ENCODE measurements at regions not wholly inside any gene's neighbourhood (a gene's known extent, or its start where the extent isn't known, plus 50 kb on each side); places are given as distances from the start of the nearest gene placed in this dataset.

DNA sequence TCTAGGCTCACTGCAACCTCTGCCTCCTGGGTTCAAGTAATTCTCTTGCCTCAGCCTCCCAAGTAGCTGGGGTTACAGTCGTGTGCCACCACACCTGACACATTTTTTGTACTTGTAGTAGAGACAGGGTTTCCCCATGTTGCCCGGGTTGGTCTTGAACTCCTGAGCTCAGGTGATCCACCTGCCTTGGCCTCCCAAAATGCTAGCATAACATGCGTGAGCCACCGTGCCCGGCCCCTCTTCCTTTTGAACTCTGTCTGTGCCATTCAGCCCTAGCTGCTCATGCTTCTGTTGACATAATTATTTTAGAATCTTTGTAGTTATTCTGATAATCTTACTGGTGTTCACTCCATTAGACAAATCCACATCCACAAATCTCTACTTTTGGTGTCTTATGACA, 1231.3 kb upstream of the ADGRL3 start:
- DNase-seq = no peak
- in situ Hi-C loops (cut with HindIII; ENCODE audit: low pct_ligation_motif_present, low sequenced_read_pairs) = no loop called here
- no peaks in the 10 kb centered on the region for H3K27me3 ChIP-seq (replicated peaks)
- no peak overlapping the region for H3K27ac ChIP-seq
- no peak overlapping the region for H3K4me3 ChIP-seq (ENCODE audit: low read depth, low read length)
- H3K36me3 ChIP-seq (replicated peaks) = no peaks in the 10 kb centered on the region
- TF ChIP-seq, protein P1, sequence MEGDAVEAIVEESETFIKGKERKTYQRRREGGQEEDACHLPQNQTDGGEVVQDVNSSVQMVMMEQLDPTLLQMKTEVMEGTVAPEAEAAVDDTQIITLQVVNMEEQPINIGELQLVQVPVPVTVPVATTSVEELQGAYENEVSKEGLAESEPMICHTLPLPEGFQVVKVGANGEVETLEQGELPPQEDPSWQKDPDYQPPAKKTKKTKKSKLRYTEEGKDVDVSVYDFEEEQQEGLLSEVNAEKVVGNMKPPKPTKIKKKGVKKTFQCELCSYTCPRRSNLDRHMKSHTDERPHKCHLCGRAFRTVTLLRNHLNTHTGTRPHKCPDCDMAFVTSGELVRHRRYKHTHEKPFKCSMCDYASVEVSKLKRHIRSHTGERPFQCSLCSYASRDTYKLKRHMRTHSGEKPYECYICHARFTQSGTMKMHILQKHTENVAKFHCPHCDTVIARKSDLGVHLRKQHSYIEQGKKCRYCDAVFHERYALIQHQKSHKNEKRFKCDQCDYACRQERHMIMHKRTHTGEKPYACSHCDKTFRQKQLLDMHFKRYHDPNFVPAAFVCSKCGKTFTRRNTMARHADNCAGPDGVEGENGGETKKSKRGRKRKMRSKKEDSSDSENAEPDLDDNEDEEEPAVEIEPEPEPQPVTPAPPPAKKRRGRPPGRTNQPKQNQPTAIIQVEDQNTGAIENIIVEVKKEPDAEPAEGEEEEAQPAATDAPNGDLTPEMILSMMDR (IDR thresholded peaks at IDR 0.05; ENCODE audit: low read depth, low read length, missing control alignments) = no peak

DNA sequence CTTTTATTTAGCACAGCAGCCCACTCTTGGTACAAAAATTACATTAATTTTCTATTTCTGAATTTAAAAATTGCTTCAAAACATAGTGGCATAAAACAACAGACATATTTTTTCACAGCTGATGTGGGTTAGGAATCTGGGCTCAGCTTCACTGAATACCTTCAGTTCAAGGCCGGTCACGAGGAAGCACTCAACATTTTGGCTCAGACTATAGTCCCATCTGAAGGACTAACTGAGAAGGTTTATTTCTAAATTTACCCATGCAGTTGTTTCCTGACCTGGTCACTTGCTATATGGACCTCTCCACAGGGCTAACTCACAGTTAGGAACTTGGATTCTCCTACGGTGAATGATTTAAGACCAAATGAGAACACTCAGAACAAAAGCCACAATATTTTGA, 1230.2 kb upstream of the ADGRL3 start:
- DNase-seq = no peak
- TF ChIP-seq, protein P1 (IDR thresholded peaks at IDR 0.05; ENCODE audit: low read depth, low read length, missing control alignments) = no peak
- in situ Hi-C loops (cut with HindIII; ENCODE audit: low pct_ligation_motif_present, low sequenced_read_pairs) = no loop called here
- no peaks in the 10 kb centered on the region for H3K36me3 ChIP-seq (replicated peaks)
- no peak overlapping the region for H3K4me3 ChIP-seq (ENCODE audit: low read depth, low read length)
- no peaks in the 10 kb centered on the region for H3K27me3 ChIP-seq (replicated peaks)
- no peak overlapping the region for H3K27ac ChIP-seq

DNA sequence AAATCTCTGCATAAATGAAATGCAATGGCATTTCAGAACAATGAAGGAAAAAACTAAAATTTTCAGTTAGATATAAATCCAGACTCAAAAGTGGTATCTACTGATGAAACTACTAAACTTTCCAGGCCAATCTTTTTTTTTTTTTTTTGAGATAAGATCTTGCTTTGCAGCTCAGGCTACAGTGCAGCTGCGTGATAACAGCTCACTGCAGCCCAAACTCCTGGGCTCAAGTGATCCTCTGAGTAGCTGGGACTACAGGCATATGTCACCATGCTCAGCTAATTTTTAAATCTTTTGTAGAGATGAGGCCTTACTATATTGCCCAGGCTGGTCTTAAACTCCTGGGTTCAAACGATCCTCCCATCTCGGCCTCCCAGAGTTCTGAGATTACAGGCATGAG, 1228.2 kb upstream of the ADGRL3 start:
- no peak overlapping the region for H3K27ac ChIP-seq
- no peaks in the 10 kb centered on the region for H3K36me3 ChIP-seq (replicated peaks)
- TF ChIP-seq, protein P1 (IDR thresholded peaks at IDR 0.05; ENCODE audit: low read depth, low read length, missing control alignments) = no peak
- DNase-seq = no peak
- in situ Hi-C loops (cut with HindIII; ENCODE audit: low pct_ligation_motif_present, low sequenced_read_pairs) = no loop called here
- H3K4me3 ChIP-seq (ENCODE audit: low read depth, low read length) = no peak overlapping the region
- H3K27me3 ChIP-seq (replicated peaks) = no peaks in the 10 kb centered on the region

DNA sequence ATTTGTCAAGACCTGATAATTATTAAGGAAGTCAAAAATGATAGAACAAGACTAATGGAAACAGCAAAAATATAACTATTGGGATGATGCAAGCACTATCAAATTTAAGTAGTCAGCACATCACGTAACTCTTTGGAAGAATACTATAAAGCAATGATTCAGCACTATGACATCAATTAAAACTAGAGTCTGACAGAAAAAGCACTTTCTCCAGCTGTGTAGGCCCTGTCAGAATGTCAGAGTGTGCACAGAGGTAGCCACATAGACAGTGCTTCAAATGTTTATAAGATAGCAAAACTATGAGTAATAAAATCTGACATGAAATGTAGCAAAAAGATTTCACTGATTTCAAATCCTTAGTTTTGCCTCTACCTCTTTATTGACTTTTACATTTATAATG, 1226.6 kb upstream of the ADGRL3 start:
- no peak overlapping the region for H3K4me3 ChIP-seq (ENCODE audit: low read depth, low read length)
- no peaks in the 10 kb centered on the region for H3K36me3 ChIP-seq (replicated peaks)
- in situ Hi-C loops (cut with HindIII; ENCODE audit: low pct_ligation_motif_present, low sequenced_read_pairs) = no loop called here
- H3K27me3 ChIP-seq (replicated peaks) = no peaks in the 10 kb centered on the region
- peak; percentile 1 for DNase-seq
- H3K27ac ChIP-seq = no peak overlapping the region
- TF ChIP-seq, protein P1 (IDR thresholded peaks at IDR 0.05; ENCODE audit: low read depth, low read length, missing control alignments) = no peak

DNA sequence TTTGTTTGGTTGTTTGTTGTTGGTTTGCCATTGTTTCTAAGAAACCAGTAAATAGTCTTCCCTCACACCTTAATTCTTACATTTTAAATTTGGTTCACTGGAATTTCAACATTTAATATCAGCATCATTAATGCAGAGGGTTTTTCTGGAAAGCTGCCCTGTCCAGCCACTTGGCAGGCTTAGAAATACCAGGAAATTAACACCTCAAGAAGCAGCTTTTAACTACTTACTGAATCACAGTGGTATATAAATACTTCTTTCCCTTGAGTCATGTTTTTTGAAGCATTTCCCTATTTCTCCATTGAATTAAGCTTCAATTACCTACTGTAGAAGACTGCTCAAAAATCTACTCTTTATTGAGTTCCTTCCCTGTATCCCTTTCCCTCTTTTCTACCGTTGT, 1221.1 kb upstream of the ADGRL3 start:
- Histone ChIP-seq H3K36me3 (replicated peaks) (no peaks in the 10 kb centered on the region), H3K4me3 (ENCODE audit: low read depth, low read length) (no peak overlapping the region), H3K27me3 (replicated peaks) (no peaks in the 10 kb centered on the region), H3K27ac (no peak overlapping the region)
- TF ChIP-seq, protein P1 (IDR thresholded peaks at IDR 0.05; ENCODE audit: low read depth, low read length, missing control alignments) = no peak
- DNase-seq = no peak
- in situ Hi-C loops (cut with HindIII; ENCODE audit: low pct_ligation_motif_present, low sequenced_read_pairs) = no loop called here

- no peak for DNase-seq
- TF ChIP-seq, protein P1 (IDR thresholded peaks at IDR 0.05; ENCODE audit: low read depth, low read length, missing control alignments) = no peak
- H3K36me3 ChIP-seq (replicated peaks) = no peaks in the 10 kb centered on the region
- no peak overlapping the region for H3K4me3 ChIP-seq (ENCODE audit: low read depth, low read length)
- no peaks in the 10 kb centered on the region for H3K27me3 ChIP-seq (replicated peaks)
- no peak overlapping the region for H3K27ac ChIP-seq
- in situ Hi-C loops (cut with HindIII; ENCODE audit: low pct_ligation_motif_present, low sequenced_read_pairs) = no loop called here
These were observed 1216.3 kb upstream of the ADGRL3 start for GRCh38 chr4:59983852-59984251.
